ENCODE measurements at regions not wholly inside any gene's neighbourhood (a gene's known extent, or its start where the extent isn't known, plus 50 kb on each side); places are given as distances from the start of the nearest gene placed in this dataset.

- no peak for DNase-seq
- H3K9me3 Mint-ChIP-seq = peaks cover 7 to 23% of the 10 kb centered on the region in 2 donors
- H3K4me1 Mint-ChIP-seq = peaks cover 10% of the 10 kb centered on the region
- H3K27me3 Mint-ChIP-seq = no peaks in the 10 kb centered on the region
- ATAC-seq = peak; percentile 85
- H3K27ac Mint-ChIP-seq = no peak overlapping the region
- no peak overlapping the region for H3K4me3 Mint-ChIP-seq
Observed at GRCh38 chr5:6849316-6850105, 136.3 kb downstream of the TENT4A start.

GRCh38 chr5:6850106-6850432 lies 136.8 kb downstream of the TENT4A start:
- H3K27ac Mint-ChIP-seq = no peak overlapping the region
- H3K9me3 Mint-ChIP-seq = peaks cover 7 to 24% of the 10 kb centered on the region in 2 donors
- H3K4me3 Mint-ChIP-seq = no peak overlapping the region
- H3K4me1 Mint-ChIP-seq = peaks cover 10% of the 10 kb centered on the region
- DNase-seq (no peak), ATAC-seq (peak; percentile 42)
- H3K27me3 Mint-ChIP-seq = no peaks in the 10 kb centered on the region

GRCh38 chr5:6856653-6857052 lies 143.4 kb downstream of the TENT4A start:
- Mint-ChIP-seq H3K27ac (no peak overlapping the region), H3K9me3 (peaks cover 7 to 24% of the 10 kb centered on the region in 2 donors), H3K27me3 (no peaks in the 10 kb centered on the region), H3K4me3 (no peak overlapping the region), H3K4me1 (no peaks in the 10 kb centered on the region)
- DNase-seq = no peak
- ATAC-seq = no peak

GRCh38 chr5:6858419-6858818 lies 145.2 kb downstream of the TENT4A start:
- H3K4me3 Mint-ChIP-seq = no peak overlapping the region
- H3K27ac Mint-ChIP-seq = no peak overlapping the region
- H3K4me1 Mint-ChIP-seq = no peaks in the 10 kb centered on the region
- DNase-seq (no peak), ATAC-seq (no peak)
- no peaks in the 10 kb centered on the region for H3K27me3 Mint-ChIP-seq
- peaks cover 7 to 19% of the 10 kb centered on the region in 2 donors for H3K9me3 Mint-ChIP-seq

- peaks cover 1 to 13% of the 10 kb centered on the region in 2 donors for H3K9me3 Mint-ChIP-seq
- no peaks in the 10 kb centered on the region for H3K27me3 Mint-ChIP-seq
- no peak overlapping the region for H3K4me3 Mint-ChIP-seq
- ATAC-seq (no peak), DNase-seq (no peak)
- no peak overlapping the region for H3K27ac Mint-ChIP-seq
- no peaks in the 10 kb centered on the region for H3K4me1 Mint-ChIP-seq
Observed at GRCh38 chr5:6859023-6859422, 145.8 kb downstream of the TENT4A start.

GRCh38 chr5:6859951-6860638 lies 146.9 kb downstream of the TENT4A start:
- Mint-ChIP-seq H3K4me3 (no peak overlapping the region), H3K27me3 (no peaks in the 10 kb centered on the region), H3K4me1 (no peaks in the 10 kb centered on the region), H3K9me3 (peaks cover 0 to 7% of the 10 kb centered on the region in 2 donors), H3K27ac (no peak overlapping the region)
- DNase-seq = no peak
- ATAC-seq = no peak

- Mint-ChIP-seq H3K27ac (no peak overlapping the region), H3K4me1 (no peaks in the 10 kb centered on the region), H3K4me3 (no peak overlapping the region), H3K27me3 (no peaks in the 10 kb centered on the region), H3K9me3 (peaks cover 0 to 7% of the 10 kb centered on the region in 2 donors)
- DNase-seq = no peak
- ATAC-seq = no peak
Observed at GRCh38 chr5:6861036-6861435, 147.8 kb downstream of the TENT4A start.

GRCh38 chr5:6861667-6862066 lies 148.4 kb downstream of the TENT4A start:
- H3K4me1 Mint-ChIP-seq = no peaks in the 10 kb centered on the region
- ATAC-seq (no peak), DNase-seq (no peak)
- H3K27me3 Mint-ChIP-seq = no peaks in the 10 kb centered on the region
- no peak overlapping the region for H3K27ac Mint-ChIP-seq
- no peak overlapping the region for H3K4me3 Mint-ChIP-seq
- H3K9me3 Mint-ChIP-seq = peaks cover 0 to 7% of the 10 kb centered on the region in 2 donors

- Mint-ChIP-seq H3K4me1 (no peaks in the 10 kb centered on the region), H3K27ac (no peak overlapping the region), H3K27me3 (no peaks in the 10 kb centered on the region), H3K4me3 (no peak overlapping the region), H3K9me3 (peaks cover 0 to 7% of the 10 kb centered on the region in 2 donors)
- ATAC-seq (no peak), DNase-seq (no peak)
Observed at GRCh38 chr5:6862306-6862705, 149.1 kb downstream of the TENT4A start.

- no peaks in the 10 kb centered on the region for H3K27me3 Mint-ChIP-seq
- no peak for DNase-seq
- no peak for ATAC-seq
- peaks cover 0 to 6% of the 10 kb centered on the region in 2 donors for H3K9me3 Mint-ChIP-seq
- H3K27ac Mint-ChIP-seq = no peak overlapping the region
- no peak overlapping the region for H3K4me3 Mint-ChIP-seq
- H3K4me1 Mint-ChIP-seq = no peaks in the 10 kb centered on the region
Observed at GRCh38 chr5:6867712-6868111, 154.5 kb downstream of the TENT4A start.

- H3K27me3 Mint-ChIP-seq = no peaks in the 10 kb centered on the region
- H3K27ac Mint-ChIP-seq = no peak overlapping the region
- H3K9me3 Mint-ChIP-seq = peaks cover 0 to 1% of the 10 kb centered on the region in 2 donors
- H3K4me3 Mint-ChIP-seq = no peak overlapping the region
- DNase-seq (no peak), ATAC-seq (no peak)
- no peaks in the 10 kb centered on the region for H3K4me1 Mint-ChIP-seq
Observed at GRCh38 chr5:6868171-6868570, 154.9 kb downstream of the TENT4A start.

- DNase-seq (no peak), ATAC-seq (no peak)
- Mint-ChIP-seq H3K4me1 (no peaks in the 10 kb centered on the region), H3K27me3 (no peaks in the 10 kb centered on the region), H3K4me3 (no peak overlapping the region), H3K27ac (no peak overlapping the region), H3K9me3 (no peaks in the 10 kb centered on the region)
Observed at GRCh38 chr5:6868575-6869215, 155.5 kb downstream of the TENT4A start.

GRCh38 chr5:6869677-6870076 lies 156.4 kb downstream of the TENT4A start:
- ATAC-seq (no peak), DNase-seq (no peak)
- Mint-ChIP-seq H3K4me1 (no peaks in the 10 kb centered on the region), H3K27ac (no peak overlapping the region), H3K9me3 (no peaks in the 10 kb centered on the region), H3K27me3 (no peaks in the 10 kb centered on the region), H3K4me3 (no peak overlapping the region)

- H3K4me3 Mint-ChIP-seq = no peak overlapping the region
- H3K9me3 Mint-ChIP-seq = no peaks in the 10 kb centered on the region
- no peak overlapping the region for H3K27ac Mint-ChIP-seq
- H3K27me3 Mint-ChIP-seq = no peaks in the 10 kb centered on the region
- no peak for ATAC-seq
- DNase-seq = no peak
- no peaks in the 10 kb centered on the region for H3K4me1 Mint-ChIP-seq
Observed at GRCh38 chr5:6872441-6873160, 159.4 kb downstream of the TENT4A start.

GRCh38 chr5:6873359-6873758 lies 160.1 kb downstream of the TENT4A start:
- H3K4me1 Mint-ChIP-seq = no peaks in the 10 kb centered on the region
- no peaks in the 10 kb centered on the region for H3K27me3 Mint-ChIP-seq
- no peak overlapping the region for H3K4me3 Mint-ChIP-seq
- no peak overlapping the region for H3K27ac Mint-ChIP-seq
- no peak for ATAC-seq
- DNase-seq = no peak
- H3K9me3 Mint-ChIP-seq = no peaks in the 10 kb centered on the region

GRCh38 chr5:6875376-6875775 lies 162.1 kb downstream of the TENT4A start:
- DNase-seq = no peak
- ATAC-seq = no peak
- H3K27me3 Mint-ChIP-seq = no peaks in the 10 kb centered on the region
- no peaks in the 10 kb centered on the region for H3K4me1 Mint-ChIP-seq
- no peak overlapping the region for H3K27ac Mint-ChIP-seq
- no peaks in the 10 kb centered on the region for H3K9me3 Mint-ChIP-seq
- no peak overlapping the region for H3K4me3 Mint-ChIP-seq
